ENCODE measurements at regions not wholly inside any gene's neighbourhood (a gene's known extent, or its start where the extent isn't known, plus 50 kb on each side); places are given as distances from the start of the nearest gene placed in this dataset.

- no peak for DNase-seq (ENCODE audit: low read depth, low spot score)
Measured at GRCh38 chr15:47496343-47497185, 220.7 kb upstream of the SEMA6D start.

GRCh38 chr15:47500842-47501241 is 216.5 kb upstream of the SEMA6D start:
- H3K4me3 ChIP-seq (ENCODE audit: low read length) = no peak overlapping the region
- no peak for DNase-seq (ENCODE audit: low read depth, low spot score)

More at GRCh38 chr15:47496343-47497185, 220.7 kb upstream of the SEMA6D start:
- H3K4me3 ChIP-seq (ENCODE audit: low read length) = no peak overlapping the region

- DNase-seq (ENCODE audit: low read depth, low spot score) = no peak
- no peak overlapping the region for H3K4me3 ChIP-seq (ENCODE audit: low read length)
Measured at GRCh38 chr15:47502041-47502440, 215.3 kb upstream of the SEMA6D start.

GRCh38 chr15:47503876-47504275 is 213.4 kb upstream of the SEMA6D start:
- H3K4me3 ChIP-seq (ENCODE audit: low read length) = no peak overlapping the region

DNA sequence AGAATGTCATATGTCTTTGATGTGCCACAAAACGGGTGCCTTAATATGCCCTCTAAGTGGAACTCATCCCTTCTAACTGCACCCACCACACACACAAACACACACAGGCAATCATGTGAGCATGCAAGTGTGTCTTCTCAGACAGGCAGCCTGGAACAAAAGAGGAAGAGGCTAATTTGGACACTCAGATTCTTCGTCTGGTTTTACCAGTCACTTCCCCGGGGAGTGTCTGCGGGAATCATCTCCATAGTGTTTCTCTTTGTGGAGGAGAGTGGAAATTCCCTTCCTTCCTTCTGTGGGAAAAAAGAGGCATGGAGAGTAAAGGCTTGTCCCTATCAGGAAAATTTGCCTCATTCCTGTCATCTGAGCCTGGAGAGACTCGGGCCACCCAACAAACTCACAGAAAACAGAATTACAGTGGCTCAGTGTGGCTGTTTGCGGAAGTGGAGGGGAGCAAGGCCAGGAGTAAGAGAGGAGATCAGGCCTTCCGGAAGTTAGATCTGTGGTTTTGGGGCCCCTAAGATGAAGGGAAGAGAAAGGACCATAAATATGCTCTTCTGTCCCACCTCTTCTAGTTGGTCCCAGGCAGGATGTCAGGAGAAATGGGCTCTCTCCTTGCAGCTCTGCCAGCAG is 212.6 kb upstream of the SEMA6D start:
- no peak for DNase-seq (ENCODE audit: low read depth, low spot score)
- H3K4me3 ChIP-seq (ENCODE audit: low read length) = no peak overlapping the region

More at GRCh38 chr15:47503876-47504275, 213.4 kb upstream of the SEMA6D start:
- no peak for DNase-seq (ENCODE audit: low read depth, low spot score)

GRCh38 chr15:47505712-47506328 is 211.5 kb upstream of the SEMA6D start:
- no peak overlapping the region for H3K4me3 ChIP-seq (ENCODE audit: low read length)
- DNase-seq (ENCODE audit: low read depth, low spot score) = no peak

GRCh38 chr15:47506329-47507100 is 210.8 kb upstream of the SEMA6D start:
- DNase-seq (ENCODE audit: low read depth, low spot score) = no peak
- H3K4me3 ChIP-seq (ENCODE audit: low read length) = no peak overlapping the region

GRCh38 chr15:47507221-47507985 is 209.9 kb upstream of the SEMA6D start:
- no peak for DNase-seq (ENCODE audit: low read depth, low spot score)
- H3K4me3 ChIP-seq (ENCODE audit: low read length) = no peak overlapping the region

DNA sequence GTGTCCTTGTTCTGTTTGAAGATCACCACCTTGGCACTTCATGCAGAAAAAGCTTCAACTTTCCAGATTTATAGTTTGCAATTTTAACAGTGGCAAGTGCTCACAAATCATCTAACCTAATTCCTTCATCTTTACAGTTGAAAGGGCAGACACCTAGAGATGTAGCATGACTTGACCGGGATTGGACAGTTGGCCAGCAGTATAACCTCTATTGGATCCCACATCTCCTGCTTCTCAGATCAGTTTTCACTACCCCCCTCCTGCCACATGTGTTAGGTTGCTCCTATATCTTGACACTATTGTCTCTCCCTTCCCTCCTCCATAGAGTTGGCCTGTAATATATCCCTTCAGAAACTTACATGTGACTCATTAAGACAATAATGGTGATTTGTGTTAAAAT is 206.0 kb upstream of the SEMA6D start:
- no peak overlapping the region for H3K4me3 ChIP-seq (ENCODE audit: low read length)

GRCh38 chr15:47513471-47513870 is 203.8 kb upstream of the SEMA6D start:
- no peak for DNase-seq (ENCODE audit: low read depth, low spot score)
- no peak overlapping the region for H3K4me3 ChIP-seq (ENCODE audit: low read length)

More for the DNA sequence above, 206.0 kb upstream of the SEMA6D start:
- no peak for DNase-seq (ENCODE audit: low read depth, low spot score)

- H3K4me3 ChIP-seq (ENCODE audit: low read length) = no peak overlapping the region
- no peak for DNase-seq (ENCODE audit: low read depth, low spot score)
Measured at GRCh38 chr15:47514200-47514652, 203.1 kb upstream of the SEMA6D start.

- H3K4me3 ChIP-seq (ENCODE audit: low read length) = no peak overlapping the region
- no peak for DNase-seq (ENCODE audit: low read depth, low spot score)
Measured at GRCh38 chr15:47516558-47516957, 200.7 kb upstream of the SEMA6D start.

DNA sequence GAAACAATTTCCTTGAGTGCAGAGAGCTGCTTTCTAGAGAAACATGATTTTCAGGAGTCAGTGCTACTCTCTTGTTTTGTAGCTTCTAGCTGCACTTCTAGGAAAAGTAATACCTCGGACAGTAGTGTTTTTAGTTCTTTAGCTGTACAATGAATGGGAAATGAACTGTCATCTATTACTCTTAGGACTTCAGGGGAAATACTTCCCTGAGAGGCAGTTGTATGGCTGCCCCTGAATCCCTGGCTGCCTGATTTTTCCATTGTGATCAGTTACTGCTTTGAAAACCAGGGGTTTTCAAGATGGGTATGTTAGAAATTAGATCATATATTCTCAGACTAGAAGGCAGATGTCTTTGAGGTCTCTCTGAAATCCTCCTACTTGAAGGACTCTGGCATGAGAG is 200.3 kb upstream of the SEMA6D start:
- DNase-seq (ENCODE audit: low read depth, low spot score) = no peak
- H3K4me3 ChIP-seq (ENCODE audit: low read length) = no peak overlapping the region

DNA sequence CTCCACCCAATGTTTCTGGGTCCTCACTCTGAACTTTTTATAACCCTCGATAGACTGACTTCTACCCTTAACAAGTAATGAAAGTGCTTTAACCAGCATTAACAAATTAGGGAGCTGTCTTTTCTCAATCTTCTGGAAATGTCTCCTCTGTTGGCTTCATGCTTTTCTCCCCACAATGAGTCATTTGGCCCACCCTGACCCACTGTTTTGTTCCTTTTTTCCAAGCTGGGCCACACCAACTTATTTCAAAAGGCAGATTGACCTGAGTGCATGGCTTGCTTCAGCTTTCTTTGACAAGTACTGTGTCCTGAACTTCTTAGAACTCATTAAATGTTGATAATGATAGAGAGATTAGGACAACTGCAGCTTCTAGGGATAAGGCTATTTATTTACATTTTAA is 199.6 kb upstream of the SEMA6D start:
- no peak for DNase-seq (ENCODE audit: low read depth, low spot score)
- no peak overlapping the region for H3K4me3 ChIP-seq (ENCODE audit: low read length)

GRCh38 chr15:47523681-47524475 is 193.4 kb upstream of the SEMA6D start:
- DNase-seq (ENCODE audit: low read depth, low spot score) = no peak
- no peak overlapping the region for H3K4me3 ChIP-seq (ENCODE audit: low read length)

DNA sequence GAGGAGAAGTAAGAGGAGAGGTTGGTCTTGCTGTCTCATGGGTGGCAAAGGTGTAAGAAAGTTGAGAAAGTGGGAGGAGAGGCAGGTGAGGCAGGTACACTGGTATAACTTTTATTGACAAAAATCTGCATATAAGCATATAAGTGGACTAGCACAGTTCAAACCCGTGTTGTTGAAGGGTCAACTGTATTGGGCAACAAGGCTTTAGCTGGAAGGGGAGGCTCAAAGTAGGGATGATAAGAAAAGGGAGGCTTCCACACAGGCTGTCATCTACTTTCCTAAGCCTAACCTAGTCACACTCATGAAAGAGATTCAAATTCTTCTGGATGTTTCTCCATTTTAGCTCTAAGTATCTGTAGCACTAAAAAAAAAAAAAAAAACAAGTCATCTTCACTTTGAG is 188.1 kb upstream of the SEMA6D start:
- no peak overlapping the region for H3K4me3 ChIP-seq (ENCODE audit: low read length)
- DNase-seq (ENCODE audit: low read depth, low spot score) = no peak

- H3K4me3 ChIP-seq (ENCODE audit: low read length) = no peak overlapping the region
- no peak for DNase-seq (ENCODE audit: low read depth, low spot score)
Measured at GRCh38 chr15:47534673-47535072, 182.6 kb upstream of the SEMA6D start.

- no peak overlapping the region for H3K4me3 ChIP-seq (ENCODE audit: low read length)
- DNase-seq (ENCODE audit: low read depth, low spot score) = no peak
Measured at GRCh38 chr15:47541562-47541961, 175.7 kb upstream of the SEMA6D start.

All from Jurkat, Clone E6-1 (cell line).